Bronchial epithelial cell (primary cell): ENCODE measurements at regions not wholly inside any gene's neighbourhood (a gene's known extent, or its start where the extent isn't known, plus 50 kb on each side); places are given as distances from the start of the nearest gene placed in this dataset.

Experiments used
- DNase-seq: peaks from one replicate; pipeline ENCODE4 v3.0.0-alpha.2; 2010; ENCODE audit warnings: low read depth
- FAIRE-seq: peaks from 2 replicates; lab custom pipeline; 2011; peaks lifted over from hg19 to GRCh38; lab: Jason Lieb, UNC
- H3K27me3 ChIP-seq: 2 replicates; pipeline ENCODE4 v1.5.1; 2011; ENCODE audit warnings: low read length; ENCODE audit not compliant: control insufficient read depth, insufficient read depth
- H3K36me3 ChIP-seq: 2 replicates; pipeline ENCODE4 v1.5.1; 2011; ENCODE audit warnings: low read length; ENCODE audit not compliant: control insufficient read depth, insufficient read depth
- H3K4me3 ChIP-seq: 2 replicates; pipeline ENCODE4 v1.5.1; 2011; ENCODE audit warnings: mild to moderate bottlenecking, low read depth, low read length, control low read depth
- CTCF ChIP-seq: IDR thresholded peaks from 2 replicates; pipeline ENCODE4 v1.5.1; 2011; ENCODE audit warnings: mild to moderate bottlenecking, moderate library complexity, low read length, control low read depth, inconsistent platforms; ENCODE audit not compliant: insufficient read depth, severe bottlenecking

- no peak for TF ChIP-seq CTCF
- no peaks in the 10 kb centered on the region for H3K27me3 ChIP-seq
- H3K4me3 ChIP-seq = no peak overlapping the region
- no peak for FAIRE-seq
- no peaks in the 10 kb centered on the region for H3K36me3 ChIP-seq
- DNase-seq = no peak
Measured at GRCh38 chr21:21955204-21955603, 957.0 kb downstream of the NCAM2 start.

GRCh38 chr21:21957490-21957889 lies 959.3 kb downstream of the NCAM2 start:
- no peak for TF ChIP-seq CTCF

GRCh38 chr21:21963911-21964310 lies 965.7 kb downstream of the NCAM2 start:
- DNase-seq = no peak
- TF ChIP-seq CTCF = no peak
- H3K4me3 ChIP-seq = no peak overlapping the region
- H3K27me3 ChIP-seq = no peaks in the 10 kb centered on the region
- H3K36me3 ChIP-seq = no peaks in the 10 kb centered on the region
- FAIRE-seq = no peak

More at GRCh38 chr21:21957490-21957889, 959.3 kb downstream of the NCAM2 start:
- Histone ChIP-seq H3K36me3 (no peaks in the 10 kb centered on the region), H3K27me3 (no peaks in the 10 kb centered on the region), H3K4me3 (no peak overlapping the region)
- no peak for FAIRE-seq
- no peak for DNase-seq

GRCh38 chr21:21968810-21969209 lies 970.6 kb downstream of the NCAM2 start:
- no peaks in the 10 kb centered on the region for H3K27me3 ChIP-seq
- FAIRE-seq (no peak), DNase-seq (no peak)
- no peak for TF ChIP-seq CTCF
- no peak overlapping the region for H3K4me3 ChIP-seq
- H3K36me3 ChIP-seq = no peaks in the 10 kb centered on the region

GRCh38 chr21:21969211-21969610 lies 971.0 kb downstream of the NCAM2 start:
- no peak for TF ChIP-seq CTCF
- DNase-seq (no peak), FAIRE-seq (no peak)
- Histone ChIP-seq H3K4me3 (no peak overlapping the region), H3K36me3 (no peaks in the 10 kb centered on the region), H3K27me3 (no peaks in the 10 kb centered on the region)

- no peak for FAIRE-seq
- no peaks in the 10 kb centered on the region for H3K36me3 ChIP-seq
- H3K27me3 ChIP-seq = no peaks in the 10 kb centered on the region
Measured at GRCh38 chr21:21971384-21971783, 973.2 kb downstream of the NCAM2 start.

More at GRCh38 chr21:21971384-21971783, 973.2 kb downstream of the NCAM2 start:
- TF ChIP-seq CTCF = no peak
- no peak for DNase-seq
- no peak overlapping the region for H3K4me3 ChIP-seq
